ENCODE measurements at regions not wholly inside any gene's neighbourhood (a gene's known extent, or its start where the extent isn't known, plus 50 kb on each side); places are given as distances from the start of the nearest gene placed in this dataset.

DNA sequence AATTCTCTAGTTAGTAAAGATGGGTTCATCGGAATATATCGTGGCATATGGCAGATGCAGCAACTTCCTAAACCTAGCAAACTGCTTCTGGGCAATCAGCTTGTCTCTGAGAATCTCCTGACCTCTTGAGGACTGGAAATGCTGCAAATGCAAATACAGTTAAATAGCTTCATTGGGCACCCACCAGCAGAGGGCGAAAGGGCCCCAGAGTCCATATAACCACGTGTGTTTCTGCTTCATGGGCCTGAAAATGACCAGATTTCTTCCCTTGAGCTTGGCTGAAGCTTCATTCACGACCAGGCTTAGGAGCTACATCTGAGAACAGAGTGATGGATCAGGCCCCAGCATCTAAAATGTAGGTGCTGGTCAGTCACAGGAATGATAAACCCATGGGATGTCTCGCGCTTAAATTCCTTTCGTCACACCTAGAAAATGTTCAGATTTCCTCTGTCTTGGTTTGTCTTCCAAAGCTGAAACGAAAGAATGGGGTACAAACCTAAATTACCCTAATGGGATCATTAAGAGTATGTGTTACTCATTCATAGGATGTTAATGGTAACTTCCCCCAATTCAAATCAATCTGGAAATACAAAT lies 1482.5 kb upstream of the TMEM132C start:
- no peak overlapping the region for H2AFZ ChIP-seq
- H3K27me3 ChIP-seq (ENCODE audit: insufficient read depth), result no peaks in the 10 kb centered on the region
- peaks cover 8% of the 10 kb centered on the region for H3K27me3 Mint-ChIP-seq (ENCODE audit: insufficient read depth, low read depth, poor library complexity)
- H3K79me2 ChIP-seq (replicated peaks; ENCODE audit: insufficient read depth), result no peaks in the 10 kb centered on the region
- peak; percentile 64 for DNase-seq (ENCODE audit: low spot score)
- no peaks in the 10 kb centered on the region for H3F3A ChIP-seq (replicated peaks; ENCODE audit: low read depth)
- H3K27ac Mint-ChIP-seq, result no peak overlapping the region
- TF ChIP-seq, protein P1, sequence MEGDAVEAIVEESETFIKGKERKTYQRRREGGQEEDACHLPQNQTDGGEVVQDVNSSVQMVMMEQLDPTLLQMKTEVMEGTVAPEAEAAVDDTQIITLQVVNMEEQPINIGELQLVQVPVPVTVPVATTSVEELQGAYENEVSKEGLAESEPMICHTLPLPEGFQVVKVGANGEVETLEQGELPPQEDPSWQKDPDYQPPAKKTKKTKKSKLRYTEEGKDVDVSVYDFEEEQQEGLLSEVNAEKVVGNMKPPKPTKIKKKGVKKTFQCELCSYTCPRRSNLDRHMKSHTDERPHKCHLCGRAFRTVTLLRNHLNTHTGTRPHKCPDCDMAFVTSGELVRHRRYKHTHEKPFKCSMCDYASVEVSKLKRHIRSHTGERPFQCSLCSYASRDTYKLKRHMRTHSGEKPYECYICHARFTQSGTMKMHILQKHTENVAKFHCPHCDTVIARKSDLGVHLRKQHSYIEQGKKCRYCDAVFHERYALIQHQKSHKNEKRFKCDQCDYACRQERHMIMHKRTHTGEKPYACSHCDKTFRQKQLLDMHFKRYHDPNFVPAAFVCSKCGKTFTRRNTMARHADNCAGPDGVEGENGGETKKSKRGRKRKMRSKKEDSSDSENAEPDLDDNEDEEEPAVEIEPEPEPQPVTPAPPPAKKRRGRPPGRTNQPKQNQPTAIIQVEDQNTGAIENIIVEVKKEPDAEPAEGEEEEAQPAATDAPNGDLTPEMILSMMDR (conservative IDR thresholded peaks at IDR 0.05; ENCODE audit: low read depth in 2 of 2), result peak; percentile 60 to 70
- TF ChIP-seq EZH2 (IDR thresholded peaks at IDR 0.05; ENCODE audit: low read depth, unreplicated experiment), result no peak
- H3K9me3 Mint-ChIP-seq, result peaks cover 99% of the 10 kb centered on the region
- H3K9me2 ChIP-seq (ENCODE audit: insufficient read depth), result 0 out of 2 replicates have a peak, but pooled peaks cover 4% of the 10 kb centered on the region
- H3K4me3 ChIP-seq, result no peak overlapping the region
- H3K4me3 Mint-ChIP-seq, result no peak overlapping the region
- H3K4me1 Mint-ChIP-seq, result no peaks in the 10 kb centered on the region
- ATAC-seq, result no peak
- H3K36me3 Mint-ChIP-seq (ENCODE audit: low read depth), result peaks cover 49% of the 10 kb centered on the region
- H3K27ac ChIP-seq (ENCODE audit: low read depth), result no peak overlapping the region
- no peaks in the 10 kb centered on the region for H3K4me1 ChIP-seq (ENCODE audit: insufficient read depth)
- H3K4me2 ChIP-seq, result no peak overlapping the region
- H4K20me1 ChIP-seq (replicated peaks; ENCODE audit: insufficient read depth), result no peaks in the 10 kb centered on the region
- H3K36me3 ChIP-seq (ENCODE audit: insufficient read depth), result no peaks in the 10 kb centered on the region

DNA sequence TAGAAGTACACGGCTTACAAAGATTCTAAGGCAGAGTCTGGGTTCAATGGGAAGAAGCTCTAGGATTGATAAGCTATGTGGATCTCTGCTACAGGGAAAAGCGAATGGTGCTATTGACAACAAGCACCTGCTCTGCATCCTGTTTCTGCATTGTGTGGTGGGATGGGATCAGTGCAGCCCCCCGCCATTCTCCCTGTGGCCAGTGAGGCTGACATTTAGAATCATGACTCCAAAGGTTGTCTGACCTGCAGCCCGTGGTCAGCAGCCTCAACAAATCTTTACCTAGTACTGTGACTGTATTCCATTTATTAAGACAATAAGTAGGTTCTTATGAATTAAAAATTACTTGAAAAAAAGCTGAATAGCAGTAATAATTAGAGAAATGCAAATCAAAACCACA lies 1477.0 kb upstream of the TMEM132C start:
- no peaks in the 10 kb centered on the region for H3K27me3 ChIP-seq (ENCODE audit: insufficient read depth)
- Mint-ChIP-seq H3K27ac (no peak overlapping the region), H3K4me1 (no peaks in the 10 kb centered on the region), H3K9me3 (peaks cover 95% of the 10 kb centered on the region), H3K36me3 (ENCODE audit: low read depth) (peaks cover 31% of the 10 kb centered on the region), H3K4me3 (no peak overlapping the region), H3K27me3 (ENCODE audit: insufficient read depth, low read depth, poor library complexity) (peaks cover 10% of the 10 kb centered on the region)
- no peak overlapping the region for H3K4me2 ChIP-seq
- no peak overlapping the region for H2AFZ ChIP-seq
- H3K27ac ChIP-seq (ENCODE audit: low read depth), result no peak overlapping the region
- H4K20me1 ChIP-seq (replicated peaks; ENCODE audit: insufficient read depth), result no peaks in the 10 kb centered on the region
- DNase-seq (ENCODE audit: low spot score), result no peak
- no peak for ATAC-seq
- no peaks in the 10 kb centered on the region for H3K79me2 ChIP-seq (replicated peaks; ENCODE audit: insufficient read depth)
- no peaks in the 10 kb centered on the region for H3K36me3 ChIP-seq (ENCODE audit: insufficient read depth)
- H3K9me2 ChIP-seq (ENCODE audit: insufficient read depth), result no peaks in the 10 kb centered on the region
- H3K4me3 ChIP-seq, result no peak overlapping the region
- H3K4me1 ChIP-seq (ENCODE audit: insufficient read depth), result no peaks in the 10 kb centered on the region
- H3F3A ChIP-seq (replicated peaks; ENCODE audit: low read depth), result no peaks in the 10 kb centered on the region
- TF ChIP-seq, protein P2, sequence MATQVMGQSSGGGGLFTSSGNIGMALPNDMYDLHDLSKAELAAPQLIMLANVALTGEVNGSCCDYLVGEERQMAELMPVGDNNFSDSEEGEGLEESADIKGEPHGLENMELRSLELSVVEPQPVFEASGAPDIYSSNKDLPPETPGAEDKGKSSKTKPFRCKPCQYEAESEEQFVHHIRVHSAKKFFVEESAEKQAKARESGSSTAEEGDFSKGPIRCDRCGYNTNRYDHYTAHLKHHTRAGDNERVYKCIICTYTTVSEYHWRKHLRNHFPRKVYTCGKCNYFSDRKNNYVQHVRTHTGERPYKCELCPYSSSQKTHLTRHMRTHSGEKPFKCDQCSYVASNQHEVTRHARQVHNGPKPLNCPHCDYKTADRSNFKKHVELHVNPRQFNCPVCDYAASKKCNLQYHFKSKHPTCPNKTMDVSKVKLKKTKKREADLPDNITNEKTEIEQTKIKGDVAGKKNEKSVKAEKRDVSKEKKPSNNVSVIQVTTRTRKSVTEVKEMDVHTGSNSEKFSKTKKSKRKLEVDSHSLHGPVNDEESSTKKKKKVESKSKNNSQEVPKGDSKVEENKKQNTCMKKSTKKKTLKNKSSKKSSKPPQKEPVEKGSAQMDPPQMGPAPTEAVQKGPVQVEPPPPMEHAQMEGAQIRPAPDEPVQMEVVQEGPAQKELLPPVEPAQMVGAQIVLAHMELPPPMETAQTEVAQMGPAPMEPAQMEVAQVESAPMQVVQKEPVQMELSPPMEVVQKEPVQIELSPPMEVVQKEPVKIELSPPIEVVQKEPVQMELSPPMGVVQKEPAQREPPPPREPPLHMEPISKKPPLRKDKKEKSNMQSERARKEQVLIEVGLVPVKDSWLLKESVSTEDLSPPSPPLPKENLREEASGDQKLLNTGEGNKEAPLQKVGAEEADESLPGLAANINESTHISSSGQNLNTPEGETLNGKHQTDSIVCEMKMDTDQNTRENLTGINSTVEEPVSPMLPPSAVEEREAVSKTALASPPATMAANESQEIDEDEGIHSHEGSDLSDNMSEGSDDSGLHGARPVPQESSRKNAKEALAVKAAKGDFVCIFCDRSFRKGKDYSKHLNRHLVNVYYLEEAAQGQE (IDR thresholded peaks at IDR 0.05; ENCODE audit: unreplicated experiment), result no peak
- no peak for TF ChIP-seq EZH2phosphoT487 (IDR thresholded peaks at IDR 0.05; ENCODE audit: unreplicated experiment)
- no peak for TF ChIP-seq ZNF331 (CRISPR knock-in tag; IDR thresholded peaks at IDR 0.05; ENCODE audit: low read depth)
- no peak for TF ChIP-seq POLR2AphosphoS5 (IDR thresholded peaks at IDR 0.05; ENCODE audit: low read depth)
- TF ChIP-seq STAT1 (IDR thresholded peaks at IDR 0.05; ENCODE audit: unreplicated experiment), result no peak
- TF ChIP-seq ZNF114 (CRISPR knock-in tag; IDR thresholded peaks at IDR 0.05), result no peak
- TF ChIP-seq NANOG (IDR thresholded peaks at IDR 0.05; ENCODE audit: borderline replicate concordance), result no peak
- TF ChIP-seq, protein P3, sequence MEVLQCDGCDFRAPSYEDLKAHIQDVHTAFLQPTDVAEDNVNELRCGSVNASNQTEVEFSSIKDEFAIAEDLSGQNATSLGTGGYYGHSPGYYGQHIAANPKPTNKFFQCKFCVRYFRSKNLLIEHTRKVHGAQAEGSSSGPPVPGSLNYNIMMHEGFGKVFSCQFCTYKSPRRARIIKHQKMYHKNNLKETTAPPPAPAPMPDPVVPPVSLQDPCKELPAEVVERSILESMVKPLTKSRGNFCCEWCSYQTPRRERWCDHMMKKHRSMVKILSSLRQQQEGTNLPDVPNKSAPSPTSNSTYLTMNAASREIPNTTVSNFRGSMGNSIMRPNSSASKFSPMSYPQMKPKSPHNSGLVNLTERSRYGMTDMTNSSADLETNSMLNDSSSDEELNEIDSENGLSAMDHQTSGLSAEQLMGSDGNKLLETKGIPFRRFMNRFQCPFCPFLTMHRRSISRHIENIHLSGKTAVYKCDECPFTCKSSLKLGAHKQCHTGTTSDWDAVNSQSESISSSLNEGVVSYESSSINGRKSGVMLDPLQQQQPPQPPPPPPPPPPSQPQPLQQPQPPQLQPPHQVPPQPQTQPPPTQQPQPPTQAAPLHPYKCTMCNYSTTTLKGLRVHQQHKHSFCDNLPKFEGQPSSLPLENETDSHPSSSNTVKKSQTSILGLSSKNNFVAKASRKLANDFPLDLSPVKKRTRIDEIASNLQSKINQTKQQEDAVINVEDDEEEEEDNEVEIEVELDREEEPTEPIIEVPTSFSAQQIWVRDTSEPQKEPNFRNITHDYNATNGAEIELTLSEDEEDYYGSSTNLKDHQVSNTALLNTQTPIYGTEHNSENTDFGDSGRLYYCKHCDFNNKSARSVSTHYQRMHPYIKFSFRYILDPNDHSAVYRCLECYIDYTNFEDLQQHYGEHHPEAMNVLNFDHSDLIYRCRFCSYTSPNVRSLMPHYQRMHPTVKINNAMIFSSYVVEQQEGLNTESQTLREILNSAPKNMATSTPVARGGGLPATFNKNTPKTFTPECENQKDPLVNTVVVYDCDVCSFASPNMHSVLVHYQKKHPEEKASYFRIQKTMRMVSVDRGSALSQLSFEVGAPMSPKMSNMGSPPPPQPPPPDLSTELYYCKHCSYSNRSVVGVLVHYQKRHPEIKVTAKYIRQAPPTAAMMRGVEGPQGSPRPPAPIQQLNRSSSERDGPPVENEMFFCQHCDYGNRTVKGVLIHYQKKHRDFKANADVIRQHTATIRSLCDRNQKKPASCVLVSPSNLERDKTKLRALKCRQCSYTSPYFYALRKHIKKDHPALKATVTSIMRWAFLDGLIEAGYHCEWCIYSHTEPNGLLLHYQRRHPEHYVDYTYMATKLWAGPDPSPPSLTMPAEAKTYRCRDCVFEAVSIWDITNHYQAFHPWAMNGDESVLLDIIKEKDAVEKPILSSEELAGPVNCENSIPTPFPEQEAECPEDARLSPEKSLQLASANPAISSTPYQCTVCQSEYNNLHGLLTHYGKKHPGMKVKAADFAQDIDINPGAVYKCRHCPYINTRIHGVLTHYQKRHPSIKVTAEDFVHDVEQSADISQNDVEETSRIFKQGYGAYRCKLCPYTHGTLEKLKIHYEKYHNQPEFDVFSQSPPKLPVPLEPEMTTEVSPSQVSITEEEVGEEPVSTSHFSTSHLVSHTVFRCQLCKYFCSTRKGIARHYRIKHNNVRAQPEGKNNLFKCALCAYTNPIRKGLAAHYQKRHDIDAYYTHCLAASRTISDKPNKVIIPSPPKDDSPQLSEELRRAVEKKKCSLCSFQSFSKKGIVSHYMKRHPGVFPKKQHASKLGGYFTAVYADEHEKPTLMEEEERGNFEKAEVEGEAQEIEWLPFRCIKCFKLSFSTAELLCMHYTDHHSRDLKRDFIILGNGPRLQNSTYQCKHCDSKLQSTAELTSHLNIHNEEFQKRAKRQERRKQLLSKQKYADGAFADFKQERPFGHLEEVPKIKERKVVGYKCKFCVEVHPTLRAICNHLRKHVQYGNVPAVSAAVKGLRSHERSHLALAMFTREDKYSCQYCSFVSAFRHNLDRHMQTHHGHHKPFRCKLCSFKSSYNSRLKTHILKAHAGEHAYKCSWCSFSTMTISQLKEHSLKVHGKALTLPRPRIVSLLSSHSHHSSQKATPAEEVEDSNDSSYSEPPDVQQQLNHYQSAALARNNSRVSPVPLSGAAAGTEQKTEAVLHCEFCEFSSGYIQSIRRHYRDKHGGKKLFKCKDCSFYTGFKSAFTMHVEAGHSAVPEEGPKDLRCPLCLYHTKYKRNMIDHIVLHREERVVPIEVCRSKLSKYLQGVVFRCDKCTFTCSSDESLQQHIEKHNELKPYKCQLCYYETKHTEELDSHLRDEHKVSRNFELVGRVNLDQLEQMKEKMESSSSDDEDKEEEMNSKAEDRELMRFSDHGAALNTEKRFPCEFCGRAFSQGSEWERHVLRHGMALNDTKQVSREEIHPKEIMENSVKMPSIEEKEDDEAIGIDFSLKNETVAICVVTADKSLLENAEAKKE (CRISPR knock-in tag; IDR thresholded peaks at IDR 0.05), result no peak
- TF ChIP-seq JUNB (IDR thresholded peaks at IDR 0.05; ENCODE audit: unreplicated experiment), result no peak
